Superior temporal gyrus (tissue), 1 donor: ENCODE measurements at regions not wholly inside any gene's neighbourhood (a gene's known extent, or its start where the extent isn't known, plus 50 kb on each side); places are given as distances from the start of the nearest gene placed in this dataset.
"Not testable (repeated sequence)": the region's sequence is repeated elsewhere in the genome, so short reads cannot be mapped to it uniquely, and the experiment has no call there.

Experiments
- DNase-seq: peaks from one replicate; pipeline ENCODE4 v3.0.0-alpha.2; 2016; ENCODE audit errors: extremely low spot score

- not testable (repeated sequence) for DNase-seq
Observed at GRCh38 chr7:25743670-25744451, 408.1 kb upstream of the NFE2L3 start.

GRCh38 chr7:25750744-25751508 lies 401.1 kb upstream of the NFE2L3 start:
- DNase-seq, result peak; percentile 48

DNA sequence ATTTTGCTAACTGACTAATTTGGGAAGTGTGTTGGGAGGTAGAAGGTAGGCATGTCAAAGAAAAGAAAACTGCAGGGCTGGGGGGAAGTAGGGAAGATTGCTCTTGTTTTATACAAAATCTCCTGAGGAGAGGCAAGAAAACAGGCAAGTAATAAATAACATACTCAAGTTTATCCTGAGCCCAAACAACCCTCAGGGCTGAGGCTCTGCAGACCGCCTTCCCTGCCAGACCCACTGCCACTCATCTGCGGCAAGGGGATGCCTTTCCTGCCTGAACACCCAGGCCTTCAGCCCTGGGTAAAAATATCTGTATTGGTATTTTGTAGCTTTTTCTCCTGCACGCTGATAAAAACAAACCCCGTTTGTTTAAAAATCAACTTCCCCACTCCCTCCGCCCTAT lies 399.8 kb upstream of the NFE2L3 start:
- no peak for DNase-seq

GRCh38 chr7:25752967-25753791 lies 398.8 kb upstream of the NFE2L3 start:
- peak; percentile 27 for DNase-seq

- DNase-seq, result no peak
Observed at GRCh38 chr7:25753837-25754236, 398.2 kb upstream of the NFE2L3 start.

DNA sequence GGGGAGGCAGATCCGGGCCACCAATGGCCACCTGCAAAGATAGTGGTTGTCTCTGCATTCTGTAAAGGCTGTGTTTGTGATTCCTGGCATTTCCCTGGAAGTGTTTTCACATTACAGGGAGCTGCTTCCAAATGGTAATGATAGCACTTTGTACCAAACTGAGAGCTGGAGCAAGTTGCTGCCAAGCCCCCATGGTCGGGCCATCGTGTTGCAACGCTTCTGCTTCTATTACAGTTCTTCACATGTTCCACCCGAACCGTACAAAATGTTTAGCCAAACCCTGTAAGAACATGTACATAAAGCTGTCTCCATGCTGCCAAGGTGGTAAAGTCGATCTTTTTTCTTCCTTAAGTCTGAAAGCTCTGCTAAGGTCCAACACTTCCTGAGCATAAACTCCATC lies 397.7 kb upstream of the NFE2L3 start:
- no peak for DNase-seq

DNA sequence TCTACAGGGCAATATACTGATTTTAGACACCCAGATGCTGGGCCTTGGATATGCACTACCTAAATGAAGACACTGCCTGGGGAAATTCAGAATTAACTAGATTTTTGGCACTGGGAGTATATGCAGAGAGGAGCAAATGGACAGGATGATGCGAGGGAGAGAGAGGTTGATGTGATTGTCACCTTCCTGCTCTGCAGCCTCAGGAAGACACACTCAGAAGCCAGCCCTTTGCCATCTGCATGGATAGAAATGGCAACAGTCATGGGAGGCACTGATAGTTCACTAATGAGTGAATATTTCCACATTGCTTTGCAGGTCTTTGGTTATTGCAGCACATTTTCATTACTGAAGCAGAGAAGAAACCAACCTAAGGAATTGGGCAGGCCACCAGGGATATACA lies 397.2 kb upstream of the NFE2L3 start:
- no peak for DNase-seq

DNA sequence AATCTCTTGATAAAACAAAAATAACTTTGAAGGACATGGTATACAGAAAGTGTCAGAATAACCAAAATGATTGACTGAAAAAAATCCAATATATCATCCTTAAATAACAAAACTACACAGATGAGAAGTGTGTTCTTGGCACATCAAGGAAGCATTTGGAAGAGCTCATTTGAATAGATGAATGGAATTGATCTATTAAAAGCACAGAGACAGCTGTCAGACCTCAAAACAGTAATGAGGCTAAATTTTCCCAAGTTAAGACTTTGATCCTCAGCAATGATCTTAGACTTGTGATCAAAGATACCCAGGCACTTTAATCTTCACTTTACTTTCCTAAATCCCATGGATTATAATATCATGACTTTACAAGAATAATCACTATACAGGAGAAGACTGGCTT lies 395.4 kb upstream of the NFE2L3 start:
- DNase-seq, result no peak

- no peak for DNase-seq
Observed at GRCh38 chr7:25758559-25758958, 393.4 kb upstream of the NFE2L3 start.

DNA sequence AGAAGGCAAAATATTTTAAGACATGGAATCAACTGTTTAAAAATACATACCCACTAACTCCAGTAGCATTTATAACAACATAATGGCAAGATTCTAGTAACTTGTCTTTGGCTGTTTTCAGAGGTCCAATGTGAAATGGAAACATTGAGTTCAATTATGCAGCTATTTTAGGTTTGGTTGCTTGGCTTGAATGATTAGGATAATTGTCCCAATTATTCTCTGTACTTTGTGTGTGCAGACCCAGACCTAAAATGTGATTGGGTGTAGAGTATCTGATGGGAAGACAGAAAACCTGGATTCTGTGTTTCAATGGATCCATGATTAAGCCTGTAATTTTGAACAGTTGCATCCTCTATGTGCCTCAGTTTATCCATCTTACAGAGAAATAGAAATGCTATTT lies 392.7 kb upstream of the NFE2L3 start:
- no peak for DNase-seq

DNA sequence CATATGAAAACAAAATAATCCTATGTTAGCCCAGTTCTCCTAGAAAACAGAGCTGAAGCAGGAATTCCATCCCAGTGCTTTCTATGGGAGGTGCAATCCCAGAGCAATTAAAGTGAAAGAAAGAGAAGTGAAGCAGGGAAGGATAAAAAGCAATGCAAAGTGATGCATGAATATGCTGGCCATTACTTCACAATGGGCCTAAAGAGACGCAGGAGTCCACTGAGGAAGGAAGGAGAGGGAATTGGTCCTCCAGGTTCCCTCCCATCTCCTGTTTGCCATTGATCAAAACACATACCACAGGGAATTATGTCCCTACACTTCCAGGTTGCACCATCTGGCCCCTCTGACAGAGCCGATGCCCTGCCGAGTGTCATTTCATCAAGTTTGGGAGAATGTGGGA lies 392.2 kb upstream of the NFE2L3 start:
- no peak for DNase-seq

DNA sequence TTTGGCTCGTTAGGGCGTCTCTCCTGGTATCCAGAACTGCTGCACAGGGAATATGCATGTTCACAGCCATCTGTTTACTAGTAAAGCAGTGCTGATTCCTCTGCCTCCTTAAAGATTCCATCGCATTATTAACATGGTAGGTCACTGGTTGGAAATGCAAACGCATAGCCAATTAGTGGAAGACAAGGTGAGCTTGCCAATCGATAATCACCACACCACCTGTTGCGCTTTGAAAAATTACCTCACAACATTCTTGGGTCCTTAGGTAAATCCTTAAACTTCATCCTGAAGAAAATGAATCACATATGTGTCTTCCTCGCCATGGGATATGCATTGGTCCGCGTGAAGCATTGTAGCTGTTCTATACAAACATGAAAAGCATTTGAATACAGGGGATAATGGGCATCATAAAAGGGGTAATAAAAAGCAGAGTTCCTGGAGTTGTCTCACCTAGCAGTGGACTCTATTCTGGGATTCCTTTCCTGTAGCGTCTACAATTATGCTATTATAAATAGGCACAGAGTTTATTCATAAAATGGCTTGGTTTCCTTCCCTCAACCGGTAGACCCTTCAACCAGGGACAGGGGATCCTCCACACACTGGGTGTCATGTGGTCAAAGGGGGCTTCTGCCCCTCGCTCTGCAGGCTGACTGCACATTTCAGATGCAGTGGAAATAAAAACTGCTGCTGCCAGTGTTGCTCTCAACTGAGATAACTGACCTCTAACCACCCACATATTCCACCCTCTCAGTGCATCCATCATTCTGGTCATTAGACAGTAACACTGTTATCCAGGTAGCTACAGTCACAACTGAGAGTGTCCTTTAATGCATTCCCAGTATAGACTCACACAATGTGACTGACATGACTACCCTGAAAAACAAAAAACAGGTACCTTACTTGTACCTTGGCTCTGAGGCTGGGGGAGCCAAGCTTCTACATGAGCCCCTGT lies 389.2 kb upstream of the NFE2L3 start:
- no peak for DNase-seq

- no peak for DNase-seq
Observed at GRCh38 chr7:25763463-25763860, 388.5 kb upstream of the NFE2L3 start.

- DNase-seq, result no peak
Observed at GRCh38 chr7:25765110-25765655, 386.8 kb upstream of the NFE2L3 start.

DNA sequence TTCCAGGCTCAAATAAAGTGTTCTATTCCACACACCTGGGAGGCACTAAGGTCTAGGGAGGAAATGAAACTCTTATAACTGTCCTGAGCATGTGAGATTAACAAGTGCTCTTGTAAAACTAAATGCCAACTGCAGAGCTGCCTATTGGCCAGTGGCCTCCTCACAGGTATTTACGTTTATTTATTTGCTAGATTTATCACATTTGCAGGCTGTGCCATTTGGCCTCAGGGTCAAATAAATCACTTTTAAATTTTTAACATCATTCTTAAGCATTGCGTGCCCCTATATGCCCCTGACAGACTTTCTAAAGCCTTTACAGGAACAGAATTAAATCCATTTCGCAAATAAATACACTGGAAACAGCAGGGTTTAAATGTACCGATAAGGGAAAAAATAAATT lies 381.8 kb upstream of the NFE2L3 start:
- no peak for DNase-seq

GRCh38 chr7:25770670-25771069 lies 381.3 kb upstream of the NFE2L3 start:
- DNase-seq, result no peak

DNA sequence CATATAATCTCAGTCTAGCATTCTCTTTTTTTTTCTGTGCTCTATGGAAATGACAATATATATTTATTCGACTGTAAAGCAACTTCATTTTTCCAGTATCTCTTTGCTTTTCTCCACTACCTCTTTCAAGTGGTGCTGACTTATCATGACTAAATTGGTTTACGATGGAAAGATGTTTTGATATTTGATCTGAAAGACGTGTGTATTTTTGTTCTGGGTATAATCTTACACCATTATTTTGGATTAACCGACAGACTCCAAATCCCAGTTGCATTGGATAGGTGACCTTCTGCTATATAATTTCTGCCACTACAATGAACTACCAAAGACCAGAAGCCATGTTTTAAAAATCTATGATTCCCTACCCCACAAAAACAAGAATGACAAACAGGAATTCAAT lies 380.5 kb upstream of the NFE2L3 start:
- no peak for DNase-seq

DNA sequence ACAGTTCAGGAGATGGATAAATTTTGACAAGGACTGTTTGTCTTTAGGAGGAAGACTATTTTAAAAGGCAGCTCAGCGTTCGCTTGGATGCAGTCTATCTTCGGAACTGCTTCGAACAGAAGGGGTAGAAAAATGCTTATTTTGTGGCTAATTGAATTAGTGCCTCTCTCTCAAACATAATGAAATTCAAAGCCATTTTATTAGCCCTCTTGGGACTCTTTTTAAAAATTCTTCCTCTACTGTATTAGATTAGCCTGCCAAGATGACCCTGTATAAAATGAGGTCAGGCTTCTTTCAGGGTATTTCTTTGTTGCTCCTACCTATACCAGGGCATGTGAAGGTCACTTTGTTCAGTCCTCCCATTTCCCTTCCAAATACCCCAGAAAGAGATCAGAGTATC lies 379.2 kb upstream of the NFE2L3 start:
- no peak for DNase-seq

DNA sequence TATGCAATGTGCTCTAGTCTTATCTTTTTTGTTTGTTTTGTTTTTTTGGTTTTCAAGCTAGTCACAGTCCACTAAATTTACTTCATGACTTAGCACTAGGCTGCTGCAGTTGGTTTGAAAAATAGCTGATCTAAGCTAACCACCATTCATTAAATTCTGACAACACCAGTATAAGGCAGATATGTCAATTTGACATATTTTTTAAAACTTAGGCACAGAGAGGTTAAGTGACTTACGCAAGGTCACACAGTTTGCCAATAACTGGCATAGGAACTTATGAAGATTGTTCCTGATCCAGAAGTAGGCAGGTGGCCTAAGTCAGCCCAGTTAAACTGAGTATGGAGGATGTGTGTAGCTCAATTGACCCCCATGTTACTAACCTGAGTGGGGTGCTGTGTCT lies 377.3 kb upstream of the NFE2L3 start:
- DNase-seq, result no peak

GRCh38 chr7:25775570-25775969 lies 376.4 kb upstream of the NFE2L3 start:
- no peak for DNase-seq
